KMS-11 (cell line): ENCODE measurements at regions not wholly inside any gene's neighbourhood (a gene's known extent, or its start where the extent isn't known, plus 50 kb on each side); places are given as distances from the start of the nearest gene placed in this dataset.

Experiments
- H2AFZ ChIP-seq: fragments of 200-600 bp; sonication (generic); 2 replicates; pipeline ENCODE4 v1.6.1; 2016; ENCODE audit warnings: antibody characterized with exemption, mixed run types, low read depth
- H3K27ac ChIP-seq: fragments of 200-600 bp; sonication (generic); 2 replicates; pipeline ENCODE4 v1.6.1; 2016; ENCODE audit warnings: mild to moderate bottlenecking, mixed run types
- H3K27me3 ChIP-seq: fragments of 200-600 bp; sonication (generic); 2 replicates; pipeline ENCODE4 v1.6.1; 2017; ENCODE audit warnings: mild to moderate bottlenecking, low read depth, mixed run types, moderate library complexity; ENCODE audit not compliant: insufficient read depth
- H3K36me3 ChIP-seq: fragments of 200-600 bp; sonication (generic); 2 replicates; pipeline ENCODE4 v1.6.1; 2017; ENCODE audit warnings: mild to moderate bottlenecking, mixed run types; ENCODE audit not compliant: insufficient read depth
- H3K4me1 ChIP-seq: fragments of 200-600 bp; sonication (generic); 2 replicates; pipeline ENCODE4 v1.6.1; 2016; ENCODE audit warnings: mild to moderate bottlenecking, low read depth, mixed run types; ENCODE audit not compliant: poor library complexity, severe bottlenecking
- H3K4me2 ChIP-seq: fragments of 200-600 bp; sonication (generic); 2 replicates; pipeline ENCODE4 v1.7.0; 2016; ENCODE audit warnings: mild to moderate bottlenecking, mixed run types
- H3K4me3 ChIP-seq: fragments of 200-600 bp; sonication (generic); IDR thresholded peaks from 2 replicates; pipeline ENCODE4 v1.6.1; 2017; ENCODE audit warnings: low read depth, low read length, mixed read lengths; ENCODE audit not compliant: insufficient read depth
- H3K79me2 ChIP-seq: fragments of 200-600 bp; sonication (generic); 2 replicates; pipeline ENCODE4 v1.6.1; 2016; ENCODE audit warnings: low read depth, mixed run types; ENCODE audit not compliant: insufficient read depth
- H3K9ac ChIP-seq: fragments of 200-600 bp; sonication (generic); 2 replicates; pipeline ENCODE4 v1.6.1; 2016; ENCODE audit warnings: mild to moderate bottlenecking, mixed run types
- H4K20me1 ChIP-seq: fragments of 200-600 bp; sonication (generic); 2 replicates; pipeline ENCODE4 v1.6.1; 2016; ENCODE audit warnings: mild to moderate bottlenecking, mixed run types; ENCODE audit not compliant: insufficient read depth
- CTCF ChIP-seq: fragments of 200-600 bp; sonication (generic); conservative IDR thresholded peaks from 2 replicates; pipeline ENCODE4 v1.6.1; 2017; ENCODE audit warnings: low read depth, mild to moderate bottlenecking, antibody characterized with exemption, low read length, moderate library complexity, mixed read lengths

GRCh38 chr11:110524238-110524637 is 94.5 kb downstream of the FDX1 start:
- no peak overlapping the region for H2AFZ ChIP-seq
- H3K4me2 ChIP-seq: no peak overlapping the region; the same call in 1 of the 2 replicates
- H3K79me2 ChIP-seq: no peaks in the 10 kb centered on the region
- no peak overlapping the region for H3K27ac ChIP-seq
- peaks cover 35% of the 10 kb centered on the region for H3K4me1 ChIP-seq
- H3K27me3 ChIP-seq: no peaks in the 10 kb centered on the region
- H3K9ac ChIP-seq: no peak overlapping the region
- no peaks in the 10 kb centered on the region for H3K36me3 ChIP-seq
- no peak for TF ChIP-seq CTCF
- H3K4me3 ChIP-seq: no peak overlapping the region
- no peaks in the 10 kb centered on the region for H4K20me1 ChIP-seq

DNA sequence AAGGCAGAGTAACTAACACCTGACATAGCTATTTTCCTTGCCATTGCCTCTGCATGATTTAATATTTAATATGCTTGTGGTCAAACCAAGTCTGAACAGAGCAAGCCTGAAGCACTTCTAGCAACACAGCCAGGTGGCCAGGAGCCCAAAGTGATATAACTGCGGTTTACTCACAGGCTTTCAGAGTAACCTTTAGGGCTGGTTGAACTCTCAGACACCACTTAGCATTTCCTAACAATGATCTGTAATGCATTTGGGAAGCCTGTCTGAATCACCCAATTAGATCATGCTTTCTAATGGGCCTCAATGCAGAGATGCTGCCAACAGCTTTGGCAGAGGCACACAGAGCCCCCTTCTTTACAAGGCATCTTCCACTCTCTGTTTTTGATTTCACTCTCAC is 96.1 kb downstream of the FDX1 start:
- H3K4me1 ChIP-seq: peaks cover 35% of the 10 kb centered on the region
- peak overlapping the region; percentile 29; the same call in 1 of the 2 replicates for H3K27ac ChIP-seq
- no peaks in the 10 kb centered on the region for H3K27me3 ChIP-seq
- no peak overlapping the region for H3K9ac ChIP-seq
- no peak for TF ChIP-seq CTCF
- no peaks in the 10 kb centered on the region for H3K36me3 ChIP-seq
- peak overlapping the region; percentile 50 for H3K4me2 ChIP-seq
- H3K4me3 ChIP-seq: no peak overlapping the region
- H4K20me1 ChIP-seq: no peaks in the 10 kb centered on the region
- H2AFZ ChIP-seq: no peak overlapping the region
- H3K79me2 ChIP-seq: no peaks in the 10 kb centered on the region

- Histone ChIP-seq H2AFZ (no peak overlapping the region), H3K4me3 (no peak overlapping the region), H3K27me3 (no peaks in the 10 kb centered on the region), H3K4me2 (peak overlapping the region; percentile 50), H3K9ac (no peak overlapping the region), H4K20me1 (no peaks in the 10 kb centered on the region), H3K4me1 (peaks cover 35% of the 10 kb centered on the region), H3K36me3 (no peaks in the 10 kb centered on the region), H3K27ac (peak overlapping the region; percentile 29; the same call in 1 of the 2 replicates), H3K79me2 (no peaks in the 10 kb centered on the region)
- no peak for TF ChIP-seq CTCF
These were observed 96.6 kb downstream of the FDX1 start for GRCh38 chr11:110526323-110526722.
